Heart left ventricle (tissue), 13 donors: ENCODE measurements at regions not wholly inside any gene's neighbourhood (a gene's known extent, or its start where the extent isn't known, plus 50 kb on each side); places are given as distances from the start of the nearest gene placed in this dataset.

ENCODE experiments used
- CTCF ChIP-seq, 12 donors: fragments of 200-600 bp; sonication (generic) in 4 of 12; IDR thresholded peaks; one replicate each; pipeline versions ENCODE4 v1.5.0 to v1.8.0; 2018 to 2022; ENCODE audit warnings: antibody characterized with exemption in 12 of 12, mild to moderate bottlenecking in 5 of 12
- POLR2A ChIP-seq, 2 donors: fragments of 450-650 bp; IDR thresholded peaks; one replicate each; pipeline ENCODE4 v1.6.1; 2017; ENCODE audit warnings: antibody characterized with exemption in 2 of 2, mild to moderate bottlenecking in 2 of 2, moderate library complexity in 2 of 2
- donor health status: ischemic (EF 13 %, LVEDD 7.1; RV severe dilation, severe dysfunction).
- donor health status: DM: no; HTN: yes; CAD: no.
- donor health status: DM: no; HTN: no; CAD: no.
- donor health status: ischemic (EF 25% LVEDD 6.9; RV normal size, moderate dysfunction).
- donor health status: ischemic (EF 25% LVEDD 5.7; RV mildly dilated, moderate dysfunction).
- donor health status: ischemic (EF 35%, LVEDD 5.7; RV mildly dilated, moderate dysfunction).
- donor health status: nonischemic (EF 11% LVEDD 7.7; RV severe dilation, severe dysfunction).
- donor health status: DM: yes; HTN: yes; CAD: no.
- donor health status: PGD.
- donor health status: ischemic (EF 29% LVEDD 5.4; RV normal size, mild dysfunction).
- donor health status: nonischemic (EF 23%, LVEDD 6.1; RV moderate dilation, normal function).

GRCh38 chr2:102080451-102081242 is 61.9 kb upstream of the IL1R1 start:
- TF ChIP-seq CTCF (IDR thresholded peaks at IDR 0.05) (no peak), POLR2A (IDR thresholded peaks at IDR 0.05) (no peak)
